ENCODE measurements at regions not wholly inside any gene's neighbourhood (a gene's known extent, or its start where the extent isn't known, plus 50 kb on each side); places are given as distances from the start of the nearest gene placed in this dataset.

DNA sequence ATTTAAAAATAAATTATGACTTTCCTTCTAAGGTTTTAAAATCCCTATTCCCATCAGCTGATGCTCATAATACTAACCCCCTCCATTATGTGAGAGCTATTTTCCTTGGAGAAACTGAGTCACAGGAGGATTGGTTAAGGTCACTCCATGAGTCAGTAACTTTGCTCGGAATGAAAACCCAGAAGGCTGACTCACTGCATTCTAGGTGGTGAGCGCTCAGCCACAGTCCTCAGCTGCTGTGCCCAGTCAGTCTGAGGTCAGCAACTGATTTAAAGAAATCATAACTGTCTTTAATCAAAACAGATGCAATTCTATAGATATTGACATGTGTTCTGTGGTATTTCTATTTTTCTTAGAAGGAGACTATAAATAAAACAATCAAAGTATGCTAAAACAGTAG is 359.2 kb downstream of the GJA1 start:
- TF ChIP-seq CTCF (IDR thresholded peaks at IDR 0.05 in 4 of 5, conservative IDR thresholded peaks at IDR 0.05 in 1 of 5) (no peak), POLR2A (IDR thresholded peaks at IDR 0.05) (no peak)
